Uterus (tissue), 2 donors: ENCODE measurements at regions not wholly inside any gene's neighbourhood (a gene's known extent, or its start where the extent isn't known, plus 50 kb on each side); places are given as distances from the start of the nearest gene placed in this dataset.

Experiments used
- CTCF ChIP-seq, 4 experiments: fragments of 200-600 bp in 2 of 4; fragments of 450-650 bp in 2 of 4; sonication (generic) in 2 of 4; IDR thresholded peaks; one replicate each; pipeline ENCODE4 v1.5.1; 2016 to 2019; ENCODE audit warnings: antibody characterized with exemption in 4 of 4, mild to moderate bottlenecking in 2 of 4, moderate library complexity in 1 of 4
- POLR2A ChIP-seq, 2 donors: fragments of 450-650 bp; IDR thresholded peaks; one replicate each; pipeline ENCODE4 v1.6.1; 2016; ENCODE audit warnings: antibody characterized with exemption in 2 of 2, mild to moderate bottlenecking in 1 of 2, moderate library complexity in 1 of 2

- no peak for TF ChIP-seq CTCF (IDR thresholded peaks at IDR 0.05)
- TF ChIP-seq POLR2A (IDR thresholded peaks at IDR 0.05), result no peak
Observed at GRCh38 chr7:81594767-81595166, 175.1 kb downstream of the HGF start.
